Osteoblast (primary cell): ENCODE measurements at regions not wholly inside any gene's neighbourhood (a gene's known extent, or its start where the extent isn't known, plus 50 kb on each side); places are given as distances from the start of the nearest gene placed in this dataset.

Experiments used
- DNase-seq: peaks from one replicate; pipeline ENCODE4 v3.0.0; 2011; ENCODE audit warnings: low spot score, mixed read lengths; ENCODE audit not compliant: insufficient read length; ENCODE audit errors: missing footprints
- H2AFZ ChIP-seq: 2 replicates; pipeline ENCODE4 v1.6.0; 2011; ENCODE audit warnings: mild to moderate bottlenecking, low read length
- H3K27ac ChIP-seq: 2 replicates; pipeline ENCODE4 v1.5.1; 2011; ENCODE audit warnings: mild to moderate bottlenecking, low read depth, low read length, moderate library complexity
- H3K27me3 ChIP-seq: 2 replicates; pipeline ENCODE4 v1.6.0; 2012; ENCODE audit warnings: mild to moderate bottlenecking, control low read depth, inconsistent platforms, low read length, moderate library complexity; ENCODE audit not compliant: insufficient read depth
- H3K36me3 ChIP-seq: 2 replicates; pipeline ENCODE4 v1.5.1; 2011; ENCODE audit warnings: mild to moderate bottlenecking, low read length, control low read depth, moderate library complexity; ENCODE audit not compliant: insufficient read depth
- H3K4me1 ChIP-seq: 2 replicates; pipeline ENCODE4 v1.5.1; 2011; ENCODE audit warnings: mild to moderate bottlenecking, low read length, control low read depth, moderate library complexity; ENCODE audit not compliant: insufficient read depth
- H3K4me2 ChIP-seq: 2 replicates; pipeline ENCODE4 v1.6.0; 2011; ENCODE audit warnings: mild to moderate bottlenecking, low read length; ENCODE audit not compliant: insufficient read depth
- H3K4me3 ChIP-seq: fragments of 200-600 bp; sonication (generic); 3 replicates; pipeline ENCODE4 v1.5.1; 2012; ENCODE audit warnings: mild to moderate bottlenecking, low read length, inconsistent platforms; ENCODE audit not compliant: insufficient read depth
- H3K79me2 ChIP-seq: 2 replicates; pipeline ENCODE4 v1.6.0; 2012; ENCODE audit warnings: mild to moderate bottlenecking, low read length, control low read depth, inconsistent platforms; ENCODE audit not compliant: insufficient read depth
- H3K9me3 ChIP-seq: 2 replicates; pipeline ENCODE4 v1.5.1; 2011; ENCODE audit warnings: low read depth, low read length, control low read depth
- H4K20me1 ChIP-seq: 2 replicates; pipeline ENCODE4 v1.6.0; 2012; ENCODE audit warnings: mild to moderate bottlenecking, low read length, control low read depth; ENCODE audit not compliant: insufficient read depth
- TF ChIP-seq, protein P1 (sequence below): IDR thresholded peaks from 2 replicates; pipeline ENCODE4 v1.5.1; 2011; ENCODE audit warnings: mild to moderate bottlenecking, low read depth, low read length, moderate library complexity; ENCODE audit errors: extremely low read depth

DNA sequence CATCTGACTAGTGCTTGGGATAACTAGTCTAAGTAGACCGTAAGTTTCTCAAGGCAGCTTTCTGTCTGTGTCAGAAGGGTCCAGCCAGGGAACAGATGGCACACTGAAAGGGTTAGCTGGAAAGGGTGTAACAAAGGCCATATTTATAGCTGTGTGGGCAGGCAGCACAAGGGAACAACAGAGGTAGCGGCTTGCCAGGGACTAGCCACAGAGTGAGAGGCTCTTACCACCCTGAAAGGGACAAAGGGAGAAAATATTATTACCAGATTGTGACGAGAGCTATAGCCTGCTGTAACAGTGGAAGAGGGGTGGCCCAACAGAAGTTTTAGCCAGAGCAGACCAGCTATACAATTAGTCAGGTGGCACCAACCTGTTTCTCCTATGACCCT, 129.4 kb downstream of the CCDC34 start:
- H3K27ac ChIP-seq = peak overlapping the region; percentile 100
- H3K9me3 ChIP-seq = no peaks in the 10 kb centered on the region
- H3K36me3 ChIP-seq = no peaks in the 10 kb centered on the region
- H3K79me2 ChIP-seq = no peaks in the 10 kb centered on the region
- peaks cover 59% of the 10 kb centered on the region for H3K4me1 ChIP-seq
- no peak for DNase-seq
- no peaks in the 10 kb centered on the region for H3K27me3 ChIP-seq
- H3K4me2 ChIP-seq = peak overlapping the region; percentile 86
- H4K20me1 ChIP-seq = no peaks in the 10 kb centered on the region
- H2AFZ ChIP-seq = peak overlapping the region; percentile 57
- TF ChIP-seq, protein P1, sequence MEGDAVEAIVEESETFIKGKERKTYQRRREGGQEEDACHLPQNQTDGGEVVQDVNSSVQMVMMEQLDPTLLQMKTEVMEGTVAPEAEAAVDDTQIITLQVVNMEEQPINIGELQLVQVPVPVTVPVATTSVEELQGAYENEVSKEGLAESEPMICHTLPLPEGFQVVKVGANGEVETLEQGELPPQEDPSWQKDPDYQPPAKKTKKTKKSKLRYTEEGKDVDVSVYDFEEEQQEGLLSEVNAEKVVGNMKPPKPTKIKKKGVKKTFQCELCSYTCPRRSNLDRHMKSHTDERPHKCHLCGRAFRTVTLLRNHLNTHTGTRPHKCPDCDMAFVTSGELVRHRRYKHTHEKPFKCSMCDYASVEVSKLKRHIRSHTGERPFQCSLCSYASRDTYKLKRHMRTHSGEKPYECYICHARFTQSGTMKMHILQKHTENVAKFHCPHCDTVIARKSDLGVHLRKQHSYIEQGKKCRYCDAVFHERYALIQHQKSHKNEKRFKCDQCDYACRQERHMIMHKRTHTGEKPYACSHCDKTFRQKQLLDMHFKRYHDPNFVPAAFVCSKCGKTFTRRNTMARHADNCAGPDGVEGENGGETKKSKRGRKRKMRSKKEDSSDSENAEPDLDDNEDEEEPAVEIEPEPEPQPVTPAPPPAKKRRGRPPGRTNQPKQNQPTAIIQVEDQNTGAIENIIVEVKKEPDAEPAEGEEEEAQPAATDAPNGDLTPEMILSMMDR = no peak
- peak overlapping the region; percentile 48 for H3K4me3 ChIP-seq

DNA sequence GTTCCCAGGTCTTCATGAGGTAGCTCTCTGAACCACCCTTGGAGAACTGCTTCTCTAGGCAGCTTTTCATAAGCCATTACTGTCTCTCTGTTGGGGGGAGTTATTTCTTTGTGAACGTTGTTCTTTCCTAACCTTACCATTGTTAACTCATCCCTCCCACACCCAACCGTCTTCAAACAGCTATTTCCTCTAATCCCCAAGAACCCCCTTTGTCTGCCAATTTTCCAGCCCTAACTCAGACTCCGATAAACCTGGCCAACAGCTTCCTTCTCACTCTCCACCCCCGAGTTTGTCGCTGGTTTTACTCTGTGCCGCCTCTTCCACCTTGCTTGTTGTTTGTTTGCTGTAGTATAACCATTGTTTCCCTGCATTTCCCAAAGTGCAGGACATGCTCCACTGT, 131.5 kb downstream of the CCDC34 start:
- Histone ChIP-seq H2AFZ (no peak overlapping the region), H3K27me3 (no peaks in the 10 kb centered on the region), H3K4me3 (no peak overlapping the region), H4K20me1 (no peaks in the 10 kb centered on the region), H3K4me1 (peaks cover 53% of the 10 kb centered on the region), H3K9me3 (no peaks in the 10 kb centered on the region), H3K27ac (peak overlapping the region; percentile 51), H3K79me2 (no peaks in the 10 kb centered on the region), H3K4me2 (peak overlapping the region; percentile 34), H3K36me3 (peaks cover under 1% of the 10 kb centered on the region)
- DNase-seq = no peak
- TF ChIP-seq, protein P1 = no peak

DNA sequence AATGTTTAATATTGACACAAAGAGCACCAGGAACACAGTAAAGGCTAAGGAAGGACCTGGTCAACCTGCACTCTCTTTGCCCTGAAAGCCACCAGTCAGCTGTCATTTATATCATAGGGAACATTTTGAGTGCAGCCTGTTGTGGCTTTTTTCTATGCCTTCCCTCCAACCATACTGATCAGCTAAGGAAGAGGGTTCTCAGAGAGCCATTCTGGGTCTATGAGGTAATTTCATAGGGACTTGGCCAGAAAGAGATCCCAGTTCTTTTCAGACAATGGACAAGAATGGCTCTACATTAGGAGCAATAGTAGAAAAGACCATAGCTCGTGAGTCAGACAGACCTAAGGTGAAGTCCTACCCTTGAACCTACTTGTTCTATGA, 132.8 kb downstream of the CCDC34 start:
- peak overlapping the region; percentile 76 for H3K27ac ChIP-seq

DNA sequence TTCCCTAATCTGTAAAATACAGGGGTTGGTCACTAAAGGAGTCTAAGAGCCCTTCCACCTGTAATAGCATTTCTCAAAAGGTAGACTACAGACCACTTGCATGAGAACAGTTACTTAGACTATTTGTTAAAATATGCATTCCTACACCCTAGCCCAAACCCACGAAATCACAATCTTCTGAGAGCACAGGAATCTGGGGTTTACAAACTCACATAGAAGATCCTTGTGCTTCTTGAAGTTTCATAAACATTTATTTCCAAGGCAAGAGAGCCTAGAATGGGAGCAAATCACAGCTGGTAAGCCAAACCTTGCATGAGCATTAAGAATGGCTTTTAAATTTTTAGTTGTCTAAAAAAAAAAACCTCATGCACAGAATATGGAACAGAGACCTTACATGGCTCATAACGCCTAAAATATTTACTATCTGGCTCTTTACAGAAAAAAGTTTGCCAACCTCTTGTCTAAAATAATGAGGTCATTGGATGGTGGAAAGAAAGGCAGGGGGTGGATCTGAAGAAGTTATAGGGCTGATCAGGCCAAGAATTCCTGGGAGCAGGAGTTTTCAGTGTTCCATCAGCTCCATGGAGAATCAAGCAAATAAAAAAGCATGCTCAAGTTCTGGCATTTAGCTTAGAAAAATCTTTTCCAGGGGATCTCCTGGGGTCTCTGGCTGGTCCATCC, 133.4 kb downstream of the CCDC34 start:
- Histone ChIP-seq H3K27ac (peak overlapping the region; percentile 76), H4K20me1 (no peaks in the 10 kb centered on the region), H3K9me3 (no peaks in the 10 kb centered on the region), H2AFZ (no peak overlapping the region), H3K4me3 (no peak overlapping the region), H3K27me3 (no peaks in the 10 kb centered on the region), H3K4me1 (peaks cover 45% of the 10 kb centered on the region), H3K79me2 (no peaks in the 10 kb centered on the region), H3K4me2 (peak overlapping the region; percentile 20), H3K36me3 (peaks cover 3% of the 10 kb centered on the region)
- peak; percentile 62 for DNase-seq
- TF ChIP-seq, protein P1 = no peak

More for the DNA sequence above, 132.8 kb downstream of the CCDC34 start:
- Histone ChIP-seq H3K4me3 (no peak overlapping the region), H3K36me3 (peaks cover 3% of the 10 kb centered on the region), H4K20me1 (no peaks in the 10 kb centered on the region), H3K4me1 (peaks cover 50% of the 10 kb centered on the region), H3K27me3 (no peaks in the 10 kb centered on the region), H3K79me2 (no peaks in the 10 kb centered on the region), H2AFZ (no peak overlapping the region), H3K4me2 (peak overlapping the region; percentile 20), H3K9me3 (no peaks in the 10 kb centered on the region)
- no peak for DNase-seq
- TF ChIP-seq, protein P1 = no peak
